ENCODE measurements at regions not wholly inside any gene's neighbourhood (a gene's known extent, or its start where the extent isn't known, plus 50 kb on each side); places are given as distances from the start of the nearest gene placed in this dataset.

GRCh38 chr3:102238362-102238761 lies 196.5 kb upstream of the ZPLD1 start:
- no peaks in the 10 kb centered on the region for H4K20me1 ChIP-seq (ENCODE audit: control insufficient read depth, insufficient read depth, low read length, poor library complexity, severe bottlenecking)
- Mint-ChIP-seq H3K4me3 (no peak overlapping the region), H3K27ac (no peak overlapping the region), H3K27me3 (peaks cover 18% of the 10 kb centered on the region), H3K4me1 (peaks cover 29% of the 10 kb centered on the region), H3K9me3 (ENCODE audit: insufficient read depth) (no peaks in the 10 kb centered on the region)
- no peak overlapping the region for H3K27ac ChIP-seq (ENCODE audit: low read length in 2 of 2)
- H3K79me2 ChIP-seq (ENCODE audit: control insufficient read depth, insufficient read depth, low read length): no peaks in the 10 kb centered on the region
- intact Hi-C loops (cut with micrococcal nuclease): no loop called here
- H3K4me1 ChIP-seq (ENCODE audit: control insufficient read depth in 2 of 2, insufficient read depth in 2 of 2, low read length in 2 of 2): peaks cover 31 to 35% of the 10 kb centered on the region in 2 donors
- H2AFZ ChIP-seq (ENCODE audit: insufficient read depth, low read depth, low read length, poor library complexity, severe bottlenecking): no peak overlapping the region
- no peak for ATAC-seq (ENCODE audit: low read depth)
- CTCF ChIA-PET: interaction anchor here (3.5 to 7.2 kb wide), 2 partner anchors 9 to 13 kb away, joined by 12 to 50 read pairs; no protein-coding TSS in a partner anchor
- peaks cover 0 to 9% (median 2%) of the 10 kb centered on the region in 4 experiments for H3K27me3 ChIP-seq (replicated peaks in 1 of 4; ENCODE audit: control extremely low read depth in 1 of 4, control insufficient read depth in 3 of 4, insufficient read depth in 4 of 4, low read length in 3 of 4)
- POLR2A ChIA-PET: no interaction called here
- H3K9ac ChIP-seq (ENCODE audit: low read length): no peak overlapping the region
- TF ChIP-seq EZH2 (IDR thresholded peaks at IDR 0.05; ENCODE audit: borderline replicate concordance, insufficient read depth, low read depth, low read length, poor library complexity, severe bottlenecking): no peak
- TF ChIP-seq, protein P1, sequence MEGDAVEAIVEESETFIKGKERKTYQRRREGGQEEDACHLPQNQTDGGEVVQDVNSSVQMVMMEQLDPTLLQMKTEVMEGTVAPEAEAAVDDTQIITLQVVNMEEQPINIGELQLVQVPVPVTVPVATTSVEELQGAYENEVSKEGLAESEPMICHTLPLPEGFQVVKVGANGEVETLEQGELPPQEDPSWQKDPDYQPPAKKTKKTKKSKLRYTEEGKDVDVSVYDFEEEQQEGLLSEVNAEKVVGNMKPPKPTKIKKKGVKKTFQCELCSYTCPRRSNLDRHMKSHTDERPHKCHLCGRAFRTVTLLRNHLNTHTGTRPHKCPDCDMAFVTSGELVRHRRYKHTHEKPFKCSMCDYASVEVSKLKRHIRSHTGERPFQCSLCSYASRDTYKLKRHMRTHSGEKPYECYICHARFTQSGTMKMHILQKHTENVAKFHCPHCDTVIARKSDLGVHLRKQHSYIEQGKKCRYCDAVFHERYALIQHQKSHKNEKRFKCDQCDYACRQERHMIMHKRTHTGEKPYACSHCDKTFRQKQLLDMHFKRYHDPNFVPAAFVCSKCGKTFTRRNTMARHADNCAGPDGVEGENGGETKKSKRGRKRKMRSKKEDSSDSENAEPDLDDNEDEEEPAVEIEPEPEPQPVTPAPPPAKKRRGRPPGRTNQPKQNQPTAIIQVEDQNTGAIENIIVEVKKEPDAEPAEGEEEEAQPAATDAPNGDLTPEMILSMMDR (IDR thresholded peaks at IDR 0.05): no peak
- no peak overlapping the region for H3K4me3 ChIP-seq (ENCODE audit: control extremely low read depth in 1 of 5, extremely low read depth in 1 of 5, insufficient read depth in 1 of 5, low read depth in 2 of 5, low read length in 4 of 5)
- no peaks in the 10 kb centered on the region for H3K36me3 ChIP-seq (replicated peaks in 1 of 2; ENCODE audit: control extremely low read depth in 1 of 2, control insufficient read depth in 1 of 2, extremely low read depth in 1 of 2, insufficient read depth in 2 of 2, low read length in 1 of 2)
- DNase-seq: no peak
- no peak overlapping the region for H3K4me2 ChIP-seq (replicated peaks; ENCODE audit: low read depth, low read length, poor library complexity, severe bottlenecking)
- H3K9me3 ChIP-seq (ENCODE audit: control extremely low read depth in 1 of 3, control insufficient read depth in 2 of 3, insufficient read depth in 1 of 3, low read length in 2 of 3): no peaks in the 10 kb centered on the region

- no peaks in the 10 kb centered on the region for H4K20me1 ChIP-seq (ENCODE audit: control insufficient read depth, insufficient read depth, low read length, poor library complexity, severe bottlenecking)
- no CpG with 5 or more reads among the region's 1 CpG for WGBS (ENCODE audit: insufficient coverage)
- ChIA-PET POLR2A (no interaction called here), CTCF (interaction anchor here (1.1 to 7.2 kb wide), 4 partner anchors 12 to 433 kb away, joined by 3 to 50 read pairs (median 8); no protein-coding TSS in a partner anchor)
- TF ChIP-seq, protein P1 (IDR thresholded peaks at IDR 0.05): no peak
- no peak for TF ChIP-seq EZH2 (IDR thresholded peaks at IDR 0.05; ENCODE audit: borderline replicate concordance, insufficient read depth, low read depth, low read length, poor library complexity, severe bottlenecking)
- no peak overlapping the region for H2AFZ ChIP-seq (ENCODE audit: insufficient read depth, low read depth, low read length, poor library complexity, severe bottlenecking)
- H3K4me2 ChIP-seq (replicated peaks; ENCODE audit: low read depth, low read length, poor library complexity, severe bottlenecking): no peak overlapping the region
- Mint-ChIP-seq H3K4me1 (peaks cover 8% of the 10 kb centered on the region), H3K27me3 (peaks cover 25% of the 10 kb centered on the region), H3K27ac (no peak overlapping the region), H3K4me3 (no peak overlapping the region), H3K9me3 (ENCODE audit: insufficient read depth) (no peaks in the 10 kb centered on the region)
- H3K9ac ChIP-seq (ENCODE audit: low read length): no peak overlapping the region
- H3K27me3 ChIP-seq (replicated peaks in 1 of 4; ENCODE audit: control extremely low read depth in 1 of 4, control insufficient read depth in 3 of 4, insufficient read depth in 4 of 4, low read length in 3 of 4): peaks cover 0 to 9% (median 2%) of the 10 kb centered on the region in 4 experiments
- H3K4me3 ChIP-seq (ENCODE audit: control extremely low read depth in 1 of 5, extremely low read depth in 1 of 5, insufficient read depth in 1 of 5, low read depth in 2 of 5, low read length in 4 of 5): no peak overlapping the region
- no peak overlapping the region for H3K27ac ChIP-seq (ENCODE audit: low read length in 2 of 2)
- DNase-seq: no peak
- no peaks in the 10 kb centered on the region for H3K36me3 ChIP-seq (replicated peaks in 1 of 2; ENCODE audit: control extremely low read depth in 1 of 2, control insufficient read depth in 1 of 2, extremely low read depth in 1 of 2, insufficient read depth in 2 of 2, low read length in 1 of 2)
- H3K9me3 ChIP-seq (ENCODE audit: control extremely low read depth in 1 of 3, control insufficient read depth in 2 of 3, insufficient read depth in 1 of 3, low read length in 2 of 3): no peaks in the 10 kb centered on the region
- intact Hi-C loops (cut with micrococcal nuclease): no loop called here
- no peak for ATAC-seq (ENCODE audit: low read depth)
- no peaks in the 10 kb centered on the region for H3K79me2 ChIP-seq (ENCODE audit: control insufficient read depth, insufficient read depth, low read length)
- peaks cover 8 to 11% of the 10 kb centered on the region in 2 donors for H3K4me1 ChIP-seq (ENCODE audit: control insufficient read depth in 2 of 2, insufficient read depth in 2 of 2, low read length in 2 of 2)
Observed at GRCh38 chr3:102240720-102241119, 194.1 kb upstream of the ZPLD1 start.

Data from B cell (primary cell).